NCI-H1930 (cell line): ENCODE measurements at regions not wholly inside any gene's neighbourhood (a gene's known extent, or its start where the extent isn't known, plus 50 kb on each side); places are given as distances from the start of the nearest gene placed in this dataset.

Source experiments
- DNase-seq, 2 experiments: peaks; one replicate each; lab custom pipeline; 2025; lab: John Stamatoyannopoulos, UW

GRCh38 chr4:65777270-65777669 is 107.0 kb upstream of the EPHA5 start:
- no peak for DNase-seq

- DNase-seq, result no peak
Measured at GRCh38 chr4:65773636-65774035, 103.3 kb upstream of the EPHA5 start.

GRCh38 chr4:65747386-65747785 is 77.1 kb upstream of the EPHA5 start:
- DNase-seq, result no peak

- DNase-seq, result no peak
Measured at GRCh38 chr4:65738134-65738533, 67.8 kb upstream of the EPHA5 start.

- DNase-seq, result no peak
Measured at GRCh38 chr4:65737672-65738071, 67.4 kb upstream of the EPHA5 start.

GRCh38 chr4:65724973-65725372 is 54.7 kb upstream of the EPHA5 start:
- no peak for DNase-seq
